EL (cell line): ENCODE measurements at regions not wholly inside any gene's neighbourhood (a gene's known extent, or its start where the extent isn't known, plus 50 kb on each side); places are given as distances from the start of the nearest gene placed in this dataset.

ENCODE experiments used
- DNase-seq: peaks from one replicate; pipeline ENCODE4 v3.0.0-alpha.2; 2016

GRCh38 chr21:41651830-41652229, 115.0 kb downstream of the RIPK4 start:
- peak; percentile 53 for DNase-seq

DNA sequence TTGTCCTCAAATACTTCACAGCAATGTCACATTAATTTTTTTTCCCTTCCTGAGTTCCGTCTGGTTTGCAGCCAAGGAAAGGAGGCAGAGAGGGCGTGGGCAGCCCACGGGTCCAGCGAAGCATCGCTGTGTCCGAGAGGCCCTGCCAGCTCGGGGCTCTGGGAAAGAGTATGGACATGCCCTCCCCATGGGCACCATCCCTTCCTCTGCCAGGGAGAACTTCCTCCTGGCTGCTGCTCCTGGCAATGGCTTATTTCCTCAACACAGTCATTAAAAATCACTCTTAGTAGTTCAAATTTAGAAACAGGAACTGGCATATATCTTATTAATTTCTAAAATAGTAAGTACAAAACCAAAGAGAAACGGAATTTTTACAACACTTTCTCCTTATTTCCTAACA, 115.4 kb downstream of the RIPK4 start:
- DNase-seq: no peak

- no peak for DNase-seq
Measured at GRCh38 chr21:41650526-41651145, 116.2 kb downstream of the RIPK4 start.

GRCh38 chr21:41648591-41649031, 118.2 kb downstream of the RIPK4 start:
- peak; percentile 77 for DNase-seq

- no peak for DNase-seq
Measured at GRCh38 chr21:41647806-41648561, 118.9 kb downstream of the RIPK4 start.

GRCh38 chr21:41643246-41643966, 123.4 kb downstream of the RIPK4 start:
- DNase-seq: no peak

GRCh38 chr21:41641821-41642701, 124.8 kb downstream of the RIPK4 start:
- DNase-seq: peak; percentile 94

- DNase-seq: no peak
Measured at GRCh38 chr21:41641510-41641815, 125.4 kb downstream of the RIPK4 start.

- DNase-seq: peak; percentile 87
Measured at GRCh38 chr21:41640748-41641509, 125.9 kb downstream of the RIPK4 start.

DNA sequence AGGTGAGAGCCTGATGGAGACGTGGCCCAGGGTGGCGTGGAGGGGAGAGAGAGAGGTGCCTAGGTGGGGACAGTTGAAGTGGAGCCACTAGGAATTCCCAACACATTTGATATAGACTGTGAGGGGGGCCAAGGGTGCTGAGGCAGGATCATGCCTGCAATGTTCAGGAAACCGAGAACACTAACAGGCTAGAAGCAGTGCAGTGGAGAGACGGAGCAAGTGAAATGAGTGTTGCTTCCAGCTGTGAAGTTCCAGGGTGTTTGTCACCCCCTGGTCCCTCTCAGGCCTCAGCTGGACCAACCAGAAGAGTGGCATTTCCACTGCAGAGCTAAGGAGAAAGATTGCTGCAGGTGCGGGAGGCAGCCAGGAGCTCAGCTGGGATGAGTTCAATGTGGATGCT, 127.1 kb downstream of the RIPK4 start:
- DNase-seq: no peak

GRCh38 chr21:41639336-41639735, 127.5 kb downstream of the RIPK4 start:
- no peak for DNase-seq

DNA sequence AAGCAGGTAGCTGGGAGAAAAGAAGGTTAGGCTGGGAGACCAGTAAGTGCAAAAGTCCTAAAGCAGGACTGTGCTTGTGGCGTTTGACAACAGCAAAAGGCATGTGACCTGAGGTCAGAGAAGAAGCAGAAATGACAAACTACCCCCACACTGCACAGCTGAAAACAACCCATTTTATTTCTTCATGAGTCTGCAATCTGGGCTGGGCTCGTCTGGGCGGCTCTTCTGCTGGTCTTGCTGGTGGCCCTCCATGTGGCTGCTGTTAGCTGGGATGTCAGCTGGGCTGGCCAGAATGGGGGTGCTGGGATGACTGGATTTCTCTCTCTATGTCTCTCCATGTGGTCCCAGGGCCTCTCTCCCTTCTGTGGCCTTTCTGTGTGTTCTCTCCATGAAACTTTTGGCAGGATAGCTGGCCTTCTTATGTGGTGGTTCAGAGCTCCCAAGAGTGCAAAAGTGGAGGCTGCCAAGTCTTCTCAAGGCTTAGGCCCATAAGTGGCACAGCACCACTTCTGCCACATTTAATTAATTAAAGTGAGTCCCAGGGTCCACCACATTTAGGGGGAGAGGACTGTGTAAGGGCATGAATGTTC, 128.6 kb downstream of the RIPK4 start:
- peak; percentile 43 for DNase-seq

- no peak for DNase-seq
Measured at GRCh38 chr21:41636636-41637630, 129.0 kb upstream of the TMPRSS2 start.

DNA sequence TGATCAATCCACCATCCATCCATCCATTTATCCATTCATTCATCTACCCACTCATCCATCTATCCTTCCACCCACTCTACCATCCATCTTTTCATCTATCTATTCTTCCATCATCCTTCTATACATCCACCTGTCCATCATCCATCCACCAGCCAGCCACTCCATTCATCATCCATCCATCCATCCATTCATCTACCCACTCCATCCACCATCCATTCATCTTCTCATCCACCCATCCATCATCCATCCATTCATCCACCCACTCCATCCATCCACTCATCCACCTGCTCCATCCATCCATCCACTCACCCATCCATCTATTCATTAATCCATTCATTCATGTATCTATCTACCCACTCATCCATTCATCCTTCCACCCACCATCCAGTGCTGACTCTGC, 127.9 kb upstream of the TMPRSS2 start:
- DNase-seq: no peak

DNA sequence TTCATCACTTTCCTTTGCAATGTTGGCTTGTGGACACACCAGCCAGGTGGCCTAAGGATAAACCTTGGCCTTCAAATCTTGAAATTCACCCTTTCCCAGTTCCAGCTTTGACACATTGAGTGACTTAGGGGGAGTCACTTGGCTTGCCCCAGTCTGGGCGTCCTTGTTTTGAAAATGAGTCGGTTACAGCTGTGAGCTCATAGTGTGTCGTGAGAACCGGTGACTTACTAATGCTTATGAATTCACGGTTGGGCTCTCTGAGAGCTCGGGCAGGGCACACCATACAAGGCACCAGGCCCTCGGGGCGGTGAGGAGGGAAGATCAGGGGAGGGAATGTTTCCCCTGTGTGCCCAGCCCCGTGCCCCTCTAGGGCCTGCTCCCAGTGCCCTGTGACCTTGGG, 126.9 kb upstream of the TMPRSS2 start:
- DNase-seq: peak; percentile 69

DNA sequence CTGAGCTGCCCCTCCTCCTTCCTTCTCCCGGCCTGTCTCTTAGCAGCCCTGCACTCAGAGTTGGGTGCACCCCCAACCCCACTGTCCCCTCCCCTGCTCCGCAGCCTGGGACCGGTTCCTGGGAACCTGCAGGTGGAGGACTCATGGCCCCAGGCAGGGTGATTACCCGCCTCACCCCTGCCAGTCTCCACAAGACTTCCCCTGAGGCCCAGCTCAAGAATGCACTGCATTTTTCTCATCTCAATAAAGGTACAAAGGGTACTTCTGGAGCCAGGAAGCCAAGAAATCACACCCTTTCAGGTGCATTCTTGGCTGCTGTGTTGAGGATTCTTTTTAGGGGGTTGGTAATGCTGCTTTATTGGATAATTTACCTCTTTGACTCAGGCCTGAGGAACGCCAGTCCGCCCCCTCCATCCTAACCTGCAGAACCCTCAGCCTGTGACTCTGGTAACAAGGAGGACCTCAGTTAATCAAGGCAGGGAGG, 126.3 kb upstream of the TMPRSS2 start:
- DNase-seq: no peak

DNA sequence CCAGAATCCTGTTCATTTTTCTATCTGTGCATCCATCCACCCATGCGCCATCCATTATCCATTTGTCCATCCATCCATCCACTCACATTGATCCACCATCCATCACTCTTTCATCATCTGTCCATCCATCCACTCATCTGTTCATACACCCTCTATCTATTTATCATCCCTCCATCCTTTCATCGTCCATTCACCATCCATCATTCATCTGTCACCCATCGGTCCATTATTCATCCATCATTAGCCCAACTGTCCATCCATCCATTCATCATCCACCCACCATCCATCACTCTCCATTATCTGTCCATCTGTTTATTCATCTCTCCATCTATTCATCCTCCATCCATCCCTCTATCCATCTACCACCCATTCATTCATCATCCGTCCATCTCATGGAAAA, 125.7 kb upstream of the TMPRSS2 start:
- DNase-seq: no peak

GRCh38 chr21:41632748-41633475, 125.0 kb upstream of the TMPRSS2 start:
- no peak for DNase-seq

GRCh38 chr21:41631564-41632461, 123.9 kb upstream of the TMPRSS2 start:
- peak; percentile 56 for DNase-seq
